Dendritic cell treated with granulocyte-macrophage colony-stimulating factor and Interleukin-4, amounts not matched to agents 40 ng/mL and 50 ng/mL, for 4 days (primary cell): ENCODE measurements at regions not wholly inside any gene's neighbourhood (a gene's known extent, or its start where the extent isn't known, plus 50 kb on each side); places are given as distances from the start of the nearest gene placed in this dataset.

Experiments used
- H3K27ac Mint-ChIP-seq: one replicate; pipeline ENCODE4 v1.8.0; 2022; ENCODE audit warnings: mild to moderate bottlenecking, mixed read lengths
- H3K27me3 Mint-ChIP-seq: one replicate; pipeline ENCODE4 v1.8.0; 2022; ENCODE audit warnings: mild to moderate bottlenecking, mixed read lengths
- H3K36me3 Mint-ChIP-seq: one replicate; pipeline ENCODE4 v1.8.0; 2022; ENCODE audit warnings: low read depth, mixed read lengths
- H3K4me1 Mint-ChIP-seq: one replicate; pipeline ENCODE4 v1.8.0; 2022; ENCODE audit warnings: low read depth, mixed read lengths
- H3K4me3 Mint-ChIP-seq: one replicate; pipeline ENCODE4 v1.8.0; 2022; ENCODE audit warnings: mild to moderate bottlenecking, moderate library complexity, mixed read lengths
- H3K9me3 Mint-ChIP-seq: one replicate; pipeline ENCODE4 v1.8.0; 2022; ENCODE audit warnings: mixed read lengths
- intact Hi-C: fragments of 100-400 bp; cut with micrococcal nuclease; formaldehyde crosslinking; loops from one replicate; pipeline ENCODE4 v1.15.0; 2022

DNA sequence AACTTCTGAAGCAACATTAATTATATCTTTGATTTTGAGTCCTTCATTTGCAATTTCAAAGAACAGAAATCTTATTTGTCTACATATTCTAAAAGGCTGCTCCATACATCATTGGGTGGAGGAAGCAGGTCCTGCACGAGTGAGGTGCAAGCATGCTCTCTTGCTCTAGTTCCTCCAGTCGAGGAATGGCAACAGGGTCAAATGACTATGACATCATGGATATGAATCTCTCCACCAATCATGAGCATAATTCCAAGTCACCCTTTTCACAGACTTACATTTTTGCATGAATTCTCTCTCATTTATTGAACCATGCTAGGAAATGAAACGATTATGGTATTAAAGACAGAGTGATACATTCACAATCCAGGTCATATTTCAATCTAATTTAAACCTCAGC lies 608.8 kb upstream of the SOX11 start:
- peaks cover 21% of the 10 kb centered on the region for H3K9me3 Mint-ChIP-seq
- H3K36me3 Mint-ChIP-seq, result no peaks in the 10 kb centered on the region
- H3K27me3 Mint-ChIP-seq, result no peaks in the 10 kb centered on the region
- H3K4me1 Mint-ChIP-seq, result no peaks in the 10 kb centered on the region
- intact Hi-C loops, result no loop called here
- H3K27ac Mint-ChIP-seq, result no peak overlapping the region
- no peak overlapping the region for H3K4me3 Mint-ChIP-seq

DNA sequence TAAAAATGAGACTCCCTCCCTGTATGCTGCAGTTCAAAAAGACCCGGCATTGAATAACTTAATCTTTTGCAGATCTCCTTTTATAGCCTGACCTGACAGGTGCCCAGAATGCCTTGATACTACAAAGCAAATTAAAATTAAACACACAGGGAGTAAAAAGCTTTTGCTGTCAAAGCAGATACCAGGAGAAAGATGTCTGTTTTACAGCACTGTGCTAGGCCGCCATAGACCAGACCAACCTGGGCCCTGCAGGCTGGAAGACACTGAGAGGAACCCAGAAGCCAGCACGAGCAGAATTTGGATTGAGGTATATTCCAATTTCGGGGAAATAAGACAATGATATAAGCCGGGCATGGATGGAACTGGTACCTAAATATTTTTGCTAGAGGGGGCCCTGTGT lies 602.8 kb upstream of the SOX11 start:
- Mint-ChIP-seq H3K36me3 (no peaks in the 10 kb centered on the region), H3K27me3 (no peaks in the 10 kb centered on the region), H3K27ac (no peak overlapping the region), H3K9me3 (peaks cover 17% of the 10 kb centered on the region), H3K4me1 (no peaks in the 10 kb centered on the region), H3K4me3 (no peak overlapping the region)
- intact Hi-C loops, result no loop called here

DNA sequence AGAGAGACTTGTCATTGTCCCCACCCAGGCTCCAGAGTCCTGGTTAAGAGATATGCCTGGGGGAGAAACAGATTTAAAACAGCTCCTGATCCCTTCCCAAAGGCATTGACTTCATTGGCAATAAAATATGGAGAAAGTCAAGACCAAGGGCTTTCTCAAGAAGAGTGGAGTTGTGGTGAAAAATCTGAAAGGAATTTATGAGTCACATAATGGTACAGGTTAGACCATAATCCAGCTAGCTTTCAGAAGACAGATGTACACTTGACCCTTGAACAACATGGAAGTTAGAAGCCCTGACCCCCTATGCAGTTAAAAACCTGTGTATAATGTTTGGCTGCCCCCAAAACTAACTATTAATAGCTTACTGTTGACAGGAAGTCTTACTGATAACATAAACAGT lies 599.1 kb upstream of the SOX11 start:
- H3K4me1 Mint-ChIP-seq, result no peaks in the 10 kb centered on the region
- H3K9me3 Mint-ChIP-seq, result peaks cover 27% of the 10 kb centered on the region
- no peaks in the 10 kb centered on the region for H3K36me3 Mint-ChIP-seq
- intact Hi-C loops, result no loop called here
- no peak overlapping the region for H3K27ac Mint-ChIP-seq
- no peak overlapping the region for H3K4me3 Mint-ChIP-seq
- H3K27me3 Mint-ChIP-seq, result no peaks in the 10 kb centered on the region

DNA sequence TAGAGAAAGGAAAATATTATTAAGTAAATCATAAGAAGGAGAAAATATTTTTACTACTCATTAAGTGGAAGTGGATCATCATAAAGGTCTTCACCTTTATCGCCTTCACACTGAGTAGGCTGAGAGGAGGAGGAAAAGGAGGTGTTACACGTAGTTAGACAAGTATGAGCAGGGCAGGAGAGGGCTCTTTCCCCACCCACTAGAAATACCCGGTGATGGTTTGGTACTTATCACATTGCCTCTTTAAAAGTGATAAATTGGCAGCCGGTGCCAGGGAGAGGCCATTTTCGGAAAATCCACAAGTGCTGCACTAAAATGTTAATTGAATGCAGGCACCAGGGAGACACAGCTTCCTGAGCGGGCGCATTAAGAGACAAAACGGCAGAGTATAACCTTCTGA lies 598.7 kb upstream of the SOX11 start:
- no peak overlapping the region for H3K4me3 Mint-ChIP-seq
- peaks cover 27% of the 10 kb centered on the region for H3K9me3 Mint-ChIP-seq
- intact Hi-C loops, result no loop called here
- H3K36me3 Mint-ChIP-seq, result no peaks in the 10 kb centered on the region
- no peaks in the 10 kb centered on the region for H3K4me1 Mint-ChIP-seq
- no peak overlapping the region for H3K27ac Mint-ChIP-seq
- no peaks in the 10 kb centered on the region for H3K27me3 Mint-ChIP-seq

DNA sequence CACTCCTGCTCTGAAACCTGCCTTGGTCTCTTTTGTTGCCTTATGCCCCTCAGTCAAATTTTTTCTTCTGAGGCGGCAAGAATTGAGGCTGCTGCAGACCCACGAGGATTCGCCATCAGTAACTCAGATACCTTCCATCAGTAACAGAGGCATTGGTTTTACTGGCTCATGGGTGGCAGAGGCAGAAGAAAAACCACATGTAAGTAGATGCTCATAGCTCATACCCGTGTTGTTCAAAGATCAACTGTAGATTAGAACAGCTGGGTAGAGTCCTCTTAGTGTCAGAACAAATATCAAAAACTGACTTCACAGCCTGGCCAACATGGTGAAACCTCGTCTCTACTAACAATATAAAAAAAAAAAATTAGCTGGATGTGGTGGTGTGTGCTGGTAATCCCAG lies 598.0 kb upstream of the SOX11 start:
- Mint-ChIP-seq H3K36me3 (no peaks in the 10 kb centered on the region), H3K4me3 (no peak overlapping the region), H3K4me1 (no peaks in the 10 kb centered on the region), H3K27me3 (no peaks in the 10 kb centered on the region), H3K27ac (no peak overlapping the region), H3K9me3 (peaks cover 27% of the 10 kb centered on the region)
- intact Hi-C loops, result no loop called here

DNA sequence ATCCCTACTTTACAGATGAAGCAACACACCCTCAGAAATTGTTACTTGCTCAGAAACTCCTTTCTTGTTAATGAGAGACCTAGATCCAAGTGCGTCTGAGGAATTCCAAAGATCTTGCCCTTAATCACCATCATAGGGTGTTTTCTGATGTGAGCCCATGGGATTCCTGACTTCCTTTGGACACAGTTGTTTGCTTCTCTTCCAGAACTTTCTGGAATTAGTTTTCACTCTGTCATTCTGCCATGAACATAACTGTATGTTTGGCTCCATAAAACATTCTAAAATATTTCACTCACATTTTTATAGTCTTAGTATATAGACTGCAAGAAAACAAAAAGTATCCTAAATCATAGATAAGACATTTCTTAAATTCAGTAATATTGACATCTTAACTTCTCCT lies 593.9 kb upstream of the SOX11 start:
- intact Hi-C loops, result no loop called here
- H3K9me3 Mint-ChIP-seq, result peaks cover 35% of the 10 kb centered on the region
- no peak overlapping the region for H3K27ac Mint-ChIP-seq
- no peaks in the 10 kb centered on the region for H3K36me3 Mint-ChIP-seq
- no peak overlapping the region for H3K4me3 Mint-ChIP-seq
- H3K4me1 Mint-ChIP-seq, result no peaks in the 10 kb centered on the region
- no peaks in the 10 kb centered on the region for H3K27me3 Mint-ChIP-seq

DNA sequence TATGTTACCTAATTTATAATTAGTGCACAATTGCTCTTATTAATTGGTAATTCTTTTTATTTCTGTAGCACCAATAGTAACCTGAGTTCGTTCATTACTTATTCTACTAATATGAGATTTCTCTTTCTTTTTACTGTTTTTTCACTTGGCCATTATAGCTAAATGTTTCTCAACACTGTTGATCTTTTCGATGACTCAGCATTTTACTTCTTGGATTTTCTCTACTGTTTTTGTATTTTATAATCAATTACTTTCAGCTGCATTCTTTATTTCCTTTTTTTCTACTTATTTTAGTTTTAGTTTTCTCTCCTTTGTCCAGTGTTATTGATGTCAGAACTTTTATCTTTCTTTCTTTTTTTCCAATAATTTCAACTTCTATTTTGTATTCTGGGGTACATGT lies 589.4 kb upstream of the SOX11 start:
- Mint-ChIP-seq H3K27me3 (no peaks in the 10 kb centered on the region), H3K4me1 (no peaks in the 10 kb centered on the region), H3K36me3 (no peaks in the 10 kb centered on the region), H3K27ac (no peak overlapping the region), H3K9me3 (peaks cover 35% of the 10 kb centered on the region), H3K4me3 (no peak overlapping the region)
- intact Hi-C loops, result no loop called here

DNA sequence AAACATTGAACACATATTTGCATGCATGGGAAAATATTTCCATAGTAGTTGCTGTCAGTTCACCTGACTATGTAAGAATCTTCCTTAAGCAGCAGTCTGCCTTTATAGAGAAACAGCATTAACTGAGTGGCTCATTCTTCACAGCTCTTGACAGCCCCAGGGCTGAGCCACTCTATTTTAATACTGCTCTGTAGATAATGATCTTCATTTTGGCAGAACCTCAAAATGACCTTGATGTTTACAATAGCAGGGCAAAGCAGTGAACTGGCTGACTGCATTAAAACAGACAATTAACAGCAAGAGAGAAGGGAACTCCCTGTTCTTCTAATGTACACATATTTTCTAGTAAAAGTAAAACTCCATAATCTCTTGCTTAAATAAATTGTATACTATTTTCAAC lies 580.6 kb upstream of the SOX11 start:
- H3K4me1 Mint-ChIP-seq, result no peaks in the 10 kb centered on the region
- H3K9me3 Mint-ChIP-seq, result peaks cover 62% of the 10 kb centered on the region
- no peaks in the 10 kb centered on the region for H3K27me3 Mint-ChIP-seq
- H3K27ac Mint-ChIP-seq, result no peak overlapping the region
- no peaks in the 10 kb centered on the region for H3K36me3 Mint-ChIP-seq
- no peak overlapping the region for H3K4me3 Mint-ChIP-seq
- intact Hi-C loops, result no loop called here

DNA sequence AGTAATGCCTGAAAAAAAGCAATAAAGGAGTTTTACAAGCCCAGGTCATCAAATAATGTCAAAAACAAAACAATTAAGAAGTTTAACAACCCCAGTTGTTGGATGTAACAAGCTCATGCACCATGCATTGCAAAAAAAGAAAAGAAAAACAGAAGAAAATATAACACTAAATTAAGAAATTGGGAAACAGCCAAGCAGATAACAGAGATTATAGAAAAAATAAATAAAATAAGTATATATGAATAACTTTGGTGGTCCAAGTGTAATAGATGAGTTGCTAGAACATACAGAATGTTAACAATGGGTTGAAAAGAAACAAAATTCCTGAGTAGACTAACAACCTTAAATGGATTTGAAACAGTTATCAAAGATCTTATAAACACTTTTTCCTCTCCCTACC lies 573.1 kb upstream of the SOX11 start:
- no peaks in the 10 kb centered on the region for H3K27me3 Mint-ChIP-seq
- no peak overlapping the region for H3K27ac Mint-ChIP-seq
- intact Hi-C loops, result no loop called here
- no peaks in the 10 kb centered on the region for H3K36me3 Mint-ChIP-seq
- no peak overlapping the region for H3K4me3 Mint-ChIP-seq
- H3K4me1 Mint-ChIP-seq, result no peaks in the 10 kb centered on the region
- peaks cover 30% of the 10 kb centered on the region for H3K9me3 Mint-ChIP-seq

DNA sequence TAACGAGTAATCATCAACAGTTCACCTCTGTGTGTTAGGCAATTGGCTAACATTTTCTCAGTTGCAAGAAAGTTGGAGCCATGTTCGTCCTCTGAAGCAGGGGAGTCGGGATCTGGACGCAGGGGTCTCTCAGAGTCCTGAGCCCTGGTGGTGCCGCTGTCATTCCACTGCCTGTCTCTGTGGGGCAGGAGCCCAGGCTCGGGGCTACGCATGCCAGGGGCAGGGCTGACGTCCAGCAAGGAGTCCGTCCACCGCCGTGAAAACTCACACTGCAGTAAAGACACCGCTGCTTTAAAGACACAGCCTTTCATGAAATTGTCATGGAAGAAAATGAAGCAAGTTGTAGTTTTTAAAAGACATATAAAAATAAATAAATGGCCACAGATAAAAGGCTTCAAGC lies 571.1 kb upstream of the SOX11 start:
- H3K27ac Mint-ChIP-seq, result no peak overlapping the region
- H3K9me3 Mint-ChIP-seq, result peaks cover 15% of the 10 kb centered on the region
- H3K4me1 Mint-ChIP-seq, result no peaks in the 10 kb centered on the region
- H3K4me3 Mint-ChIP-seq, result no peak overlapping the region
- intact Hi-C loops, result no loop called here
- no peaks in the 10 kb centered on the region for H3K36me3 Mint-ChIP-seq
- H3K27me3 Mint-ChIP-seq, result no peaks in the 10 kb centered on the region

DNA sequence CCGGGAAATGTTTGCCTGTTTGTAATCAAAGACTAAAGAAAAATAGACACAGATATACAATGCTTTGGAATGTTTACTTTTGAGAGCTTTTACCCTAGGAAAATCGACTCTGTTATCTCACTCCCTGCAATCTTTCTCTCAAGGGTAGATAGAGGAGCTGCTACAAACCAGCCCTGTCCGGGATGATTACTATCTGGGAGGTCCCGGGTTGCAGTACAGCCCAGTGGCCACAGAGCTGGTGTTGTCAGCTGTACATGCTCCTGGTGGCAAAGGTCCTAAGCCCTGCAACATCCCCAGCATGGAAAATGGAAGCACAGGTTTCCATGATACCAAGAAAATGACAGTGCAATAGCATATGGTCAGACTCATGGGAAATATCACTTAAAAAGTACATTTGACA lies 570.5 kb upstream of the SOX11 start:
- H3K27me3 Mint-ChIP-seq, result no peaks in the 10 kb centered on the region
- no peaks in the 10 kb centered on the region for H3K4me1 Mint-ChIP-seq
- H3K4me3 Mint-ChIP-seq, result no peak overlapping the region
- H3K27ac Mint-ChIP-seq, result no peak overlapping the region
- intact Hi-C loops, result no loop called here
- peaks cover 10% of the 10 kb centered on the region for H3K9me3 Mint-ChIP-seq
- no peaks in the 10 kb centered on the region for H3K36me3 Mint-ChIP-seq

DNA sequence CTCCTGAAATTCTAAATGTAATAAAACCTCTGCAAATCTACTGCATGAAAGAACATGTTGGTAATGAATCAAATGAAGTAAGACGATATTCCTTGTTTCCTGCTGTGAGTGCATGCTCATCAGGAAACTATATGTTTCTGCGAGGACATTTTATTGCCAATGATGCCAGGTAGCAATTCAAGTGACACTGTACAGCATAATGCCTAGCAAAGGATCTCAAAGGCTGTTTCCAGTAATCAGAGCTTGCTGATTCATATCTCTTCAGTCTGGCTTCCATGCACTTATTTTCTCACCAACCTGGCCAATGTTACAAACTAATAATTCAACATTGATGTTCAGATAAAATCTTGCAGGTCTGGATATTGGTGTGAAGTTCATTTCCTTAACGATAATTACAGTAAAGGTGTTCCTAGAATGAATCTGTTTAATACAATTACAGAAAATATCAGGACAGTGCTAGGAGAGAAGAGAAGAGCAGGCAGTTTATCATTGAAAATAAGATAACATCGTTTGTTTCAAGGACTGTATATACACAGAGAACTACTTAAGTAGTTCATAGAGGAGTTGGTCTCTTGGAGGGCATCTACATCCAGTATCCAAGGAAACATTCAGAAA lies 568.5 kb upstream of the SOX11 start:
- Mint-ChIP-seq H3K4me1 (no peaks in the 10 kb centered on the region), H3K9me3 (peaks cover 7% of the 10 kb centered on the region), H3K27ac (no peak overlapping the region), H3K27me3 (no peaks in the 10 kb centered on the region), H3K4me3 (no peak overlapping the region), H3K36me3 (no peaks in the 10 kb centered on the region)
- intact Hi-C loops, result no loop called here

DNA sequence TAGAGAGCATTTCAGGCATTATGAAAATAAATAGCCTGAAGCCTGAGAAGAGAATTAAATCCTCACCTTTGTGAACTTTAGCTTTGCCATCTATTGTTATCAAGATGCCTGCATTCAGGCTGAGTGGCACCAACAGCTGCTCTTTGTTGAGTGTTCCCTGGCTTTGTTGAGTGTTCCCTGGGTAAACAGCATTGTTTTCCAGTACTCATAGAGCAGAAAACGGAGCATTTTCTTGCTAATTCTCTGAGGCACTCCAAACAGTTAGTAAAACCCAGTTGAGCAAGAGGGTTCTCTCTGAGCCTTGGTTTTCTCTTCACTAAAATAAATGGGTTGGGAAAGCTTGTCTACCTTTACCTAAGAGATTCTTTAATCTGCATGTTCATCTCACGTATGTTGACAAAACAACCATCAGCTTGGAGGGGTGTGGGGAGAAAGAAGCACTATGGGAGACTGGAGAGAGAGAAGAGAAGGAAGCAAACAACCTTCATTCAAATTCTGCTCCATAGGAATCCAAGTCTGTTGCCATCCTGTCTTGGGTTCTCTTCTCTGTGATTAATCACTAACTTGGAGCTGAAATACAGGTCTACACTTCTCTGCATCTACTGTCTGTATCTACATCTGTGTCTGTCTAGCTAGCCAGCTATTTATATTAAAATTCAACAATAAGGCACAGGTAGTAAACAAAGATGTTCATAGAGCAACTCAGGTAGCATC lies 567.0 kb upstream of the SOX11 start:
- intact Hi-C loops, result no loop called here
- H3K4me1 Mint-ChIP-seq, result no peaks in the 10 kb centered on the region
- no peak overlapping the region for H3K4me3 Mint-ChIP-seq
- H3K9me3 Mint-ChIP-seq, result peaks cover 7% of the 10 kb centered on the region
- no peaks in the 10 kb centered on the region for H3K27me3 Mint-ChIP-seq
- H3K36me3 Mint-ChIP-seq, result no peaks in the 10 kb centered on the region
- no peak overlapping the region for H3K27ac Mint-ChIP-seq

DNA sequence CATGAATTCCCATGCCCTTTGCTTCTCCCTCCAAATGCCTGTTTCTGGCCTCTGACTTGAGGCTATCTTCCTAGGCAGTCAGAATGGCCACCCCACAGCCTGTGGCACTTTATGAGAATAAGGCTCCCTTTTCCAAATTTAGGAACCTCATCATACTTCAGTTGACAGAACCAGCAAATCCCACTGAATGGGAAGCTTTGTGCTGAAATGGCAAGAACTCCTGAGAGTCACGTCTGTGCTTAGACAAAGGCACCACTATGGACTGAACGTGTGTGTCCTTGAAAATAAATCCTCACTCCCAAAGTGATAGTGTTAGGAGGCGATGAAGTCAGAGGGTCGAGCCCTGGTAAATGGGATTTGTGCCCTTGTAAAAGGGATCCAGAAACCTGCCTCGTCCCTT lies 559.9 kb upstream of the SOX11 start:
- Mint-ChIP-seq H3K36me3 (no peaks in the 10 kb centered on the region), H3K27me3 (no peaks in the 10 kb centered on the region)
- intact Hi-C loops, result no loop called here

DNA sequence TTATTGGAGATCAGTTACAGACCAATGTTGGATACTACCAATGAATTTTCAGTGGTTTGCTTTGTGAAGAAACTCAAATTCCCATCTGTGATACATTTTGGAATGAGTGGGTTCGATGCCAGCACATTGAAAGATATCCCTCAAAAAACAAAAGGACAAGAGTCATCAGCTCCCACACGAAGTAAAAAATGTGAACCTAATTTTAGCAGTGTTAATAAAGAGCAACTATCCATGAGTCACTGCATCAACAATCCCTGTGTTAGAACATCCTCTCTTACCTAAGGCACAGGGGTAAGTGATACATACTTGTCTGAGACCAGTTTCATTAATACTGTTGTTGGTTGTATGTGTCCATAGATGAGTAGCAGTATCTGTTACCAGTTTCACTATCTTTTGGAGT lies 551.8 kb upstream of the SOX11 start:
- Mint-ChIP-seq H3K27me3 (no peaks in the 10 kb centered on the region), H3K4me3 (no peak overlapping the region), H3K9me3 (peaks cover 13% of the 10 kb centered on the region), H3K36me3 (no peaks in the 10 kb centered on the region), H3K27ac (no peak overlapping the region), H3K4me1 (no peaks in the 10 kb centered on the region)
- intact Hi-C loops, result no loop called here

More for the DNA sequence above, 559.9 kb upstream of the SOX11 start:
- Mint-ChIP-seq H3K4me1 (no peaks in the 10 kb centered on the region), H3K4me3 (no peak overlapping the region), H3K9me3 (peaks cover 19% of the 10 kb centered on the region), H3K27ac (no peak overlapping the region)
